Breast epithelium (tissue), 3 donors: ENCODE measurements at regions not wholly inside any gene's neighbourhood (a gene's known extent, or its start where the extent isn't known, plus 50 kb on each side); places are given as distances from the start of the nearest gene placed in this dataset.

Source experiments
- POLR2A ChIP-seq: fragments of 450-650 bp; IDR thresholded peaks from one replicate; pipeline ENCODE4 v1.6.1; 2016; ENCODE audit warnings: antibody characterized with exemption, mild to moderate bottlenecking, moderate library complexity
- POLR2AphosphoS5 ChIP-seq, 3 donors: sonication (generic); formaldehyde crosslinking; IDR thresholded peaks; one replicate each; pipeline ENCODE4 v1.6.1; 2017; ENCODE audit warnings: antibody characterized with exemption in 3 of 3
- TF ChIP-seq, protein P1 (sequence below), 3 donors: fragments of 450-650 bp; IDR thresholded peaks; one replicate each; pipeline ENCODE4 v1.5.1; 2016 to 2017; ENCODE audit warnings: antibody characterized with exemption in 3 of 3, mild to moderate bottlenecking in 3 of 3, moderate library complexity in 3 of 3

DNA sequence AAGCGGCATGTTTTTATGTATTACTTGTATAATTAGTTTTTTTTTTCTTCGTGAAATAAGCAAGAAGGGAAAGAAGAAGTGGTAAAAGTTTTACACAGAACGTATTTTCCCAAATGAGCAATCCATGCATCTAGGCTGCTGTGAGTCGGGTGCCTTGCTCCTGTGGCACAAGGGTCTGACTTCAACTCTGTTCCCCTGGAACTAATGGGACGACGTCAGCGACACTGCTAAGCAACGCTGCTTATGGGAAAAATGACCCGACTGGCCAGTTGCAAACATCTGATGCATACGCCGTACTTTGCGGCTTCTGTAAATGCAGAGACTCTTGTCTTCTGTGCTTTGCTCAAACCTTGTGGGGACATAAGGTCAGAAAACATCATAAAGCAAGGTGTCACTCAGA is 66.3 kb downstream of the MPP7 start:
- TF ChIP-seq, protein P1, sequence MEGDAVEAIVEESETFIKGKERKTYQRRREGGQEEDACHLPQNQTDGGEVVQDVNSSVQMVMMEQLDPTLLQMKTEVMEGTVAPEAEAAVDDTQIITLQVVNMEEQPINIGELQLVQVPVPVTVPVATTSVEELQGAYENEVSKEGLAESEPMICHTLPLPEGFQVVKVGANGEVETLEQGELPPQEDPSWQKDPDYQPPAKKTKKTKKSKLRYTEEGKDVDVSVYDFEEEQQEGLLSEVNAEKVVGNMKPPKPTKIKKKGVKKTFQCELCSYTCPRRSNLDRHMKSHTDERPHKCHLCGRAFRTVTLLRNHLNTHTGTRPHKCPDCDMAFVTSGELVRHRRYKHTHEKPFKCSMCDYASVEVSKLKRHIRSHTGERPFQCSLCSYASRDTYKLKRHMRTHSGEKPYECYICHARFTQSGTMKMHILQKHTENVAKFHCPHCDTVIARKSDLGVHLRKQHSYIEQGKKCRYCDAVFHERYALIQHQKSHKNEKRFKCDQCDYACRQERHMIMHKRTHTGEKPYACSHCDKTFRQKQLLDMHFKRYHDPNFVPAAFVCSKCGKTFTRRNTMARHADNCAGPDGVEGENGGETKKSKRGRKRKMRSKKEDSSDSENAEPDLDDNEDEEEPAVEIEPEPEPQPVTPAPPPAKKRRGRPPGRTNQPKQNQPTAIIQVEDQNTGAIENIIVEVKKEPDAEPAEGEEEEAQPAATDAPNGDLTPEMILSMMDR (IDR thresholded peaks at IDR 0.05): no peak
- TF ChIP-seq POLR2A (no peak), POLR2AphosphoS5 (IDR thresholded peaks at IDR 0.05) (no peak)
